IPS-18a (cell line): ENCODE measurements at regions not wholly inside any gene's neighbourhood (a gene's known extent, or its start where the extent isn't known, plus 50 kb on each side); places are given as distances from the start of the nearest gene placed in this dataset.

Experiments used
- H3K27ac ChIP-seq: one replicate; pipeline ENCODE4 v1.5.1; 2013; ENCODE audit warnings: low read length
- H3K27me3 ChIP-seq: one replicate; pipeline ENCODE4 v1.6.1; 2013; ENCODE audit warnings: mild to moderate bottlenecking, low read length; ENCODE audit not compliant: control insufficient read depth, insufficient read depth
- H3K36me3 ChIP-seq: one replicate; pipeline ENCODE4 v1.6.1; 2013; ENCODE audit warnings: low read depth, low read length; ENCODE audit not compliant: control insufficient read depth
- H3K4me1 ChIP-seq: one replicate; pipeline ENCODE4 v1.6.1; 2013; ENCODE audit warnings: low read depth, low read length; ENCODE audit not compliant: control insufficient read depth
- H3K4me3 ChIP-seq: one replicate; pipeline ENCODE4 v1.5.1; 2013; ENCODE audit warnings: low read length
- H3K9ac ChIP-seq: one replicate; pipeline ENCODE4 v1.6.1; 2013; ENCODE audit warnings: mild to moderate bottlenecking, low read length, moderate library complexity
- H3K9me3 ChIP-seq: one replicate; pipeline ENCODE4 v1.6.1; 2013; ENCODE audit warnings: low read depth, low read length; ENCODE audit not compliant: control insufficient read depth

DNA sequence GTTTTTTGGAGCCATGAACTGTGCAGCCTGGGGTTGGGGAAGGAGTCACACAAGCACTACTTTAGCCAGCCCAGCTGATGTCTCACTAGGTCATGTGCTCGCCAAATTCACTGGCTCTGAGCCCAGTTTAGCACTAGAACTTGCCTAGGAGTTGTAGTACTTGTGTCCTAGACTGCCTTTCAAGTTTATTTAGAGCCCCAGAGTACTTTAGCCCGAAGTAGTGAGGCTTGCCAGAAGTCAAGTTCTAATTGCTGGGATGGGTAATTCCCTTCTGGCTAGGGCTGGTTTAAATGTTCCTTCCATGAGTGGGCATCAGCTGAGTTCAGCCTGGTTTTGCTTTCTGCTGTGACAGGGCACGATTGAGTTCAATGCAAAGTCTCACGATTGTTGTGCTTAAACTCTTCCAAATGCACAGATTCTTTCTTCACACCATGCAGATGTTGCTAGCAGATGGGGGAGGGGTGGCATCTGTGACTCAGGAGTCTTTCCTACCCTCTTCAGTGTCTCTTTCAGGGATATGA is 228.2 kb upstream of the ZPLD1 start:
- Histone ChIP-seq H3K27me3 (no peaks in the 10 kb centered on the region), H3K27ac (no peak overlapping the region), H3K4me1 (peaks cover 12% of the 10 kb centered on the region), H3K4me3 (no peak overlapping the region), H3K9ac (no peak overlapping the region), H3K36me3 (no peaks in the 10 kb centered on the region), H3K9me3 (no peaks in the 10 kb centered on the region)

DNA sequence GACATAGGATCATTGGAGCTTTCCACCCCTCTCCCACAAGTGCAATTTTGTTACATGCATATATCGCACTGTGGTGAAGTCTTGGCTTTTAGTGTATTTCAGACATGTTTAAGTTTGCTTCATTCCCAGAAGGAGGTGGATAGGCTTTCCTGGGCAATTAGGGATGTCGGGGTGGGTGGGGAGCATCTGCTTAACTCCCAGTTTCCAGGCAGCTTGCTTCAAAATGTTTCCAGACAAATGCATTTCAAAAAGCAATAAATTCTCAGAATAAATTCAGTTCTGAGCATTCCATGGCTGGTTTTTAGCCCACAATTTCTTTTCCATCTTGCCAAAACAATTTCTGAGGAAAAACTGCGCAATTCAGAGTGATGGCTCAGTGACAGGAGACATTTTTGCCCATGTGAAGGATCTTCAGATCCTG is 227.7 kb upstream of the ZPLD1 start:
- no peak overlapping the region for H3K27ac ChIP-seq

DNA sequence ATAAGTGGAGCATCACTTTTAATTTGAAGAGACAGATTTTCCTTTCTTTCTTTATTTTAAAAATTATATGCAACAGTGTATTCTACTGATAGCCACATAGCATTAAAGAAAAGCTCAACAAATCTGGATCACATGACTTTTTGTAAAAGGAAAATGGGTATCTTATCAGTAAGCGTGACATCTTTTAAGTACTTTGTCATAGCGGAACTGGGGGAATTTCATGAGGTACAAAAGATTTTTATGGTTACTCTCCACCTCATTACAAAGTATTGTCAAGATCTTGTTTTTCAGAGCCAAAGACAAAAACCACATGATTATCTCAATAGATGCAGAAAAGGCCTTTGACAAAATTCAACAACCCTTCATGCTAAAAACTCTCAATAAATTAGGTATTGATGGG is 219.6 kb upstream of the ZPLD1 start:
- Histone ChIP-seq H3K27ac (no peak overlapping the region), H3K4me3 (no peak overlapping the region), H3K27me3 (no peaks in the 10 kb centered on the region), H3K9me3 (no peaks in the 10 kb centered on the region), H3K9ac (no peak overlapping the region), H3K36me3 (no peaks in the 10 kb centered on the region), H3K4me1 (no peaks in the 10 kb centered on the region)

More for the DNA sequence above, 227.7 kb upstream of the ZPLD1 start:
- H3K27me3 ChIP-seq, result no peaks in the 10 kb centered on the region
- no peaks in the 10 kb centered on the region for H3K9me3 ChIP-seq
- no peaks in the 10 kb centered on the region for H3K36me3 ChIP-seq
- H3K9ac ChIP-seq, result no peak overlapping the region
- peaks cover 12% of the 10 kb centered on the region for H3K4me1 ChIP-seq
- no peak overlapping the region for H3K4me3 ChIP-seq

DNA sequence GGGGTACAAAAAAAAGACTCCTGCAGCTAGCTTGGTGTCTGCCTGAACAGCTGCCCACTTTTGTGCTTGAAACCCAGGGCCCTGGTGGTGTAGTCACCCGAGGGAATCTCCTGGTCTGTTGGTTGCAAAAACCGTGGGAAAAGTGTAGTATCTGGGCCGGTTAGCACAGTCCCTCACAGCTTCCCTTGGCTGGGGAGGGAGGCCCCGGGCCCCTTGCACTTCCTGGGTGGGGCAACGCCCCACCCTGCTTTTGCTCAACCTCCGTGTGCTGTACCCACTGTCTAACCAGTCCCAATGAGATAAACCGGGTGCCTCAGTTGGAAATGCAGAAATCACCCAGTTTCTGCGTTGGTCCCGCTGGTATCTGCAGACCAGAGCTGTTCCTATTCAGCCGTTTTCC is 211.7 kb upstream of the ZPLD1 start:
- Histone ChIP-seq H3K27ac (no peak overlapping the region), H3K9me3 (no peaks in the 10 kb centered on the region), H3K36me3 (no peaks in the 10 kb centered on the region), H3K27me3 (no peaks in the 10 kb centered on the region), H3K4me3 (no peak overlapping the region), H3K4me1 (no peaks in the 10 kb centered on the region), H3K9ac (no peak overlapping the region)

DNA sequence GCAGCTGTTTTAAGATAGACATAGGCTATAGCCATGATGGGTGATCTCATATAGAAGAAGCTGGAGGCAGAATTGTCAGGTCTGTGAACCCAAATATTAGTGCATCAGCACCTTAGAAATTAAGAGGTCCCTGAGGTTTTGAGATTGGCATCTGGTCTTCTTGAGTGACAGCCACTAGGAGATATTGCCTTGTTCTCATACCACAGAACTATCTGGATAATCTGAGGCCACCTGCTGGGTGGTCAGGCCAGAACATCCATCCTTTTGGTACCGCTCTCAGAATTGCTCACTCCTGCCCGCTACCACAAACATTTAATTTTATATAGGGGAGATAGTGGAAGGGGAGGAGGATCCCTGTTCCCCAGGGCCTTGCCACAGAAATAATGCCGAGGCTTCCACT is 210.6 kb upstream of the ZPLD1 start:
- Histone ChIP-seq H3K36me3 (no peaks in the 10 kb centered on the region), H3K27me3 (no peaks in the 10 kb centered on the region), H3K27ac (no peak overlapping the region), H3K4me3 (no peak overlapping the region), H3K9me3 (no peaks in the 10 kb centered on the region), H3K9ac (no peak overlapping the region), H3K4me1 (no peaks in the 10 kb centered on the region)

DNA sequence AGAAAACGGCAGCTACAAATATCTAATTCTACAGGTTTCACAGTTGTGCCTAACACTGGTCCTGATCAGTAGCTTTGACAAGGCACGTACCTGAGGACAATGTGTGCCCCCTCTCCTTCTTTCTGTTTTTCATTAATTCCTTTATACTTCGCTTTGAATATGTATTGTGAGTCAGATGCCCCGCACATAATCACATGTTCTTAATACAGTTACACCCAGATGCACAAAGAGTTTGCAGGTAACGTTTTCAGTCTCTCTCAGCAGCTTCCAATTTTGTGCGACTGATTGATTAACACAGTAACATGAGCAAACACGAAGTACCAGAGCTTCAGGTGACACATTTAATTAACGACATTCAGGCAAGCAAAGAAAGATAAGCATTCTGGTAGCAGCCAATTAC is 209.8 kb upstream of the ZPLD1 start:
- no peak overlapping the region for H3K4me3 ChIP-seq
- H3K9ac ChIP-seq, result no peak overlapping the region
- no peaks in the 10 kb centered on the region for H3K9me3 ChIP-seq
- H3K27me3 ChIP-seq, result no peaks in the 10 kb centered on the region
- H3K27ac ChIP-seq, result no peak overlapping the region
- no peaks in the 10 kb centered on the region for H3K36me3 ChIP-seq
- H3K4me1 ChIP-seq, result no peaks in the 10 kb centered on the region

DNA sequence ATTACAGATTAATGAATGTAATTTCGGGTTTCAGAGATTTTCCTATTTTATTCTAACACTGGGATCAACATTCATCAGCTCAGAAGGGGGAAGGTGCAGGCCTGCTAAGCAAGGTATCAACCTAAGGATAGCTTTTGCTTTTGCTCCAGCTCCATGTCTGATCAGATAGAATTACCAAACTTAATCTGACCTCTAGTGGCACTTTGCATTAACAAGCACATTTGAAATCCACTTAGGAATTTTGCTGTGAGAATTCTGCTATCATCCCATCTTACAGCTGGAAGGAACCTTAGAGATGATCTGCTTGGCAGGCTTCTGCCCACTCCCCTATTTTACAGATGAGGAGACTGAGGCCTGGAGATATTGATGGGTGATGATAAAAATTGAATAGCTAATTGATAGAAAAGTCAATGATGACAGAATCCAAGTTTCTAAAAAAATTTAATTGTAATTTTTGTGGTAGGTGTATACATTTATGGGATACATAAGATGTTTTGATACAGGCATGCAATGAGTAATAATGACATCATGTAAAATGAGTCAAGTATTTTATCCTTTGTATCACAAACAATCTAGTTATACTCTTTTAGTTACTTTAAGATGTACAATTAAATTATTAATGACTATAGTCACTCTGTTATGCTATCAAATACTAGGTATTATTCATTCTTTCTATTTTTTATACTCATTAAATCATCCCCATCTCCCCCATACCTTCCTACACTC is 209.2 kb upstream of the ZPLD1 start:
- Histone ChIP-seq H3K4me1 (no peaks in the 10 kb centered on the region), H3K4me3 (no peak overlapping the region), H3K9ac (no peak overlapping the region), H3K36me3 (no peaks in the 10 kb centered on the region), H3K27ac (no peak overlapping the region), H3K9me3 (no peaks in the 10 kb centered on the region), H3K27me3 (no peaks in the 10 kb centered on the region)

DNA sequence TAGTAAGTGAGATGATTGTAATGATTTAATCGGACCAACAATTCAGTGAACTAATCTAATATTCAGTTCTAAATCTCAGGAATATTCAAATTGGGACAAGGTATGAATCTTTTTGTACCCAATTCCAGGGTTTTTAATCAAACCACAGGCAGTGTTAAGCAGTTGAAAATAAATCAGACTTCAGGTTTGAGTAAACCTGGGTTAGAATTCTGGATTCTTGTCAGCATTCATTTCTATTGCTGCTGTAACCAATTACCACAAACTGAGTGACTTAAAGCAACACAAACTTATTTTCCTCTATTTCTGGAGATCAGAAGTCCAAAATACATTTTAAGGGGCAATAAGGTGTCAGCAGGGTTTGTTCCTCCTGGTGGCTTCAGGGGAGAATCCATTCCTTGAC is 208.4 kb upstream of the ZPLD1 start:
- no peaks in the 10 kb centered on the region for H3K9me3 ChIP-seq
- no peaks in the 10 kb centered on the region for H3K4me1 ChIP-seq
- no peak overlapping the region for H3K9ac ChIP-seq
- H3K27ac ChIP-seq, result no peak overlapping the region
- H3K27me3 ChIP-seq, result no peaks in the 10 kb centered on the region
- H3K36me3 ChIP-seq, result no peaks in the 10 kb centered on the region
- H3K4me3 ChIP-seq, result no peak overlapping the region

DNA sequence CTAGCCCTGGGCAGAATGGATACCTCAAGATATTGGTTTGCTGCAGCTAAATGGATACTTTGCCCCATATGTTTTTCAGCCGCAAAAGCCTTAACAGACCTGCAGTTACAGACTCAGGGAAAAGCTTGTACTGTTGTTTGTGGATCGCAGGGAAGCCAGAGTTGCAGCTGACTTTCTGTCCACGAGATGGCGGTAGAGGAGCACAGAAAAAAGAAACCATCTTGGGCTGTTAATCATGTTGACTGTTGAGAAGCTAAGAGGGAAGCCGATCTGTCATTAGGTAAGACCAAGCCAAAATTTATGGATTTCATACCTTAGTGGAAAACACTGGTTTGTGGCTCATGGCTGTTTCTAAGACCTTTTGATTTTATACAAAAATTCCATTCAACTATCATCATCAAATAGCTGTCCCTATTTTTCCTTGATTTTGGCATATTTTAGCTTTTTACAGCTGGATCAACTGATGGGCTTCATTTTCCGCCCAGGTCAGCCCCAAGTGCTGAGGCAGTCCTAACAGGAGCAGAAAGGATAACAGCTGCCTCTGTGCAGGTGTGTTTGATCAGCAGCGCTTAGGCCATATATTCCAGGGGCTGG is 205.7 kb upstream of the ZPLD1 start:
- no peak overlapping the region for H3K27ac ChIP-seq
- H3K4me1 ChIP-seq, result no peaks in the 10 kb centered on the region
- H3K36me3 ChIP-seq, result no peaks in the 10 kb centered on the region
- no peaks in the 10 kb centered on the region for H3K27me3 ChIP-seq
- no peak overlapping the region for H3K4me3 ChIP-seq
- no peaks in the 10 kb centered on the region for H3K9me3 ChIP-seq
- H3K9ac ChIP-seq, result no peak overlapping the region

DNA sequence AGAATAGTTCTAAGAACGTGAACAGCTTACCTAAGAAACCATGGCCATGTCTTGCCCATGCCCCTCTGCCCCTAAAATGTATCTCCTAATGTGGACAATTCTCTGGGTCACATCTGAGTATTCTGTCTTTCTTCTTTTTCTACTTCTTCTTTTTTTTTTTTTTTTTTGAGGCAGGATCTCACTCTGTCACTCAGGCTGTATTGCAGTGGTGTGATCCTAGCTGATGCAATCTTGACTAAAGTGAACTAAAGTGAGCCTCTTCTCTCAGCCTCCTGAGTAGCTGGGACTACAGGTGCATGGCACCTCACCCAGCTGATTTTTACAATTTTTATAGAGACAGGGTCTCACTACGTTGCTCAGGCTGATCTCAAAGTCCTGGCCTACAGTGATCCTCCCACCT is 204.8 kb upstream of the ZPLD1 start:
- Histone ChIP-seq H3K9ac (no peak overlapping the region), H3K4me1 (no peaks in the 10 kb centered on the region), H3K36me3 (no peaks in the 10 kb centered on the region), H3K27ac (no peak overlapping the region), H3K9me3 (no peaks in the 10 kb centered on the region), H3K27me3 (no peaks in the 10 kb centered on the region), H3K4me3 (no peak overlapping the region)

DNA sequence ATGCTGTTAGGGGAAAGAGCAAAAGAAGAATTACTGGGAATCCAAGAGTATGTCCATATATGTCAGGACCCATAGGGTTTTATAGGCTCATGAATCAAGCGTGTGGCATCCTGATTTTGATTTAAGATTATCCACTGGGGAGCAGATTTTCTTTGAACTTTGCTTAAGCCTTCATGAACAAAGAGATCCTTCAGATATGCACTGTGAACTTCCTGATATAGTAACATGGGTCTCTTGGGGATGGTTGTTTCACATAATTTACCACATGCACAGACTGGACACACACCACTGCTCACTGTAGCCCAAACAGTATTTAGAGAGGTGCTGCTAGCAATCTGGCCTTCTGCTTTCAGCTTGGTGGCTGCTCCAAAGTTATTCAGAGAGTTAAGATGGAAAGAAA is 200.9 kb upstream of the ZPLD1 start:
- no peak overlapping the region for H3K4me3 ChIP-seq
- H3K9ac ChIP-seq, result no peak overlapping the region
- H3K36me3 ChIP-seq, result no peaks in the 10 kb centered on the region
- H3K27me3 ChIP-seq, result no peaks in the 10 kb centered on the region
- H3K4me1 ChIP-seq, result peaks cover 12% of the 10 kb centered on the region
- H3K27ac ChIP-seq, result no peak overlapping the region
- H3K9me3 ChIP-seq, result no peaks in the 10 kb centered on the region

DNA sequence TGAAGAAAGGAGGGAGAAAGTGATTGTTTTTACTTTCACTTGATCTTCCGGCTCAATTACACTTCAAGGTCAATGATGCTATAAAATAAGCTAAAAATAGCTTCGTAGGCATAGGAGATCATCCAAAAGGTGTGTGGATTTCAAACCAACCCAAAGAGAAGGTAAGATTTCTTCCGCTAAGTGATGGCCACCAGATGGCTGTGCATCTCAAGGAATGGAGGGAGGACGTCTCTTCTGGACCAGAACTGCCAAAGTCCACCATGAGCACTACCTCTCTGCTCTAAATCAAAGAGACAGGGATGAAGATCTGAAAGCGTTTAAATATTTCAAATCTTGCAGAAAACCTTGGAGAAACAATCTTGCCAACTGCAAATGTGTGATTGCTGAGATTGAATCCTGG is 199.1 kb upstream of the ZPLD1 start:
- no peaks in the 10 kb centered on the region for H3K9me3 ChIP-seq
- H3K4me1 ChIP-seq, result peaks cover 12% of the 10 kb centered on the region

More for the DNA sequence above, 199.1 kb upstream of the ZPLD1 start:
- no peaks in the 10 kb centered on the region for H3K36me3 ChIP-seq
- no peak overlapping the region for H3K4me3 ChIP-seq
- H3K27me3 ChIP-seq, result no peaks in the 10 kb centered on the region
- H3K9ac ChIP-seq, result no peak overlapping the region
- no peak overlapping the region for H3K27ac ChIP-seq
